HG03520 (cell line): ENCODE measurements at regions not wholly inside any gene's neighbourhood (a gene's known extent, or its start where the extent isn't known, plus 50 kb on each side); places are given as distances from the start of the nearest gene placed in this dataset.
"Not testable (repeated sequence)": the region's sequence is repeated elsewhere in the genome, so short reads cannot be mapped to it uniquely, and the experiment has no call there.

Experiments
- ATAC-seq: cut with Tn5 transposase; IDR thresholded peaks from one replicate; pipeline ENCODE4 v1.9.1; 2021; ENCODE audit warnings: mild to moderate bottlenecking, moderate library complexity; ENCODE audit not compliant: unreplicated experiment

DNA sequence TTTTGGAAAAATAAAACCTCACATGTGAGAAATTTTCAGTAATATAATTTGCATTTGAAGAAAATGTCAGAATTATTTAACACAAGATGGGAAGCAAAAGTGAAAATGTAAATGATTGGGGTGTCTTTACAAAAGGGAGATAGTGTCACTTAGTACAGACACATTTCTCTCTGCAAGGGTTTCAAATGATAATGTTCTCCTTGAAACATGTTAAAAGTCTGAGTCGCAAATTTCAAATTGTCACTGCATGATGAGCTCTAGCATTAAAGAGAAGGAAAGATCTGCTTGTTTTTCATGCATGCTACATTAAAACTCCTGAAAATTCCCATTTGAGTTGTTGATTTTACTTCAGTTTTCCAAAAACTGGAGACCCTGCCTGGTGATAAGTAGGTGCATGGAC, 122.0 kb upstream of the LDB2 start:
- ATAC-seq = no peak

- ATAC-seq = not testable (repeated sequence)
These were observed 120.2 kb upstream of the LDB2 start for GRCh38 chr4:17018621-17019020.

GRCh38 chr4:17018013-17018412, 119.6 kb upstream of the LDB2 start:
- ATAC-seq = no peak

DNA sequence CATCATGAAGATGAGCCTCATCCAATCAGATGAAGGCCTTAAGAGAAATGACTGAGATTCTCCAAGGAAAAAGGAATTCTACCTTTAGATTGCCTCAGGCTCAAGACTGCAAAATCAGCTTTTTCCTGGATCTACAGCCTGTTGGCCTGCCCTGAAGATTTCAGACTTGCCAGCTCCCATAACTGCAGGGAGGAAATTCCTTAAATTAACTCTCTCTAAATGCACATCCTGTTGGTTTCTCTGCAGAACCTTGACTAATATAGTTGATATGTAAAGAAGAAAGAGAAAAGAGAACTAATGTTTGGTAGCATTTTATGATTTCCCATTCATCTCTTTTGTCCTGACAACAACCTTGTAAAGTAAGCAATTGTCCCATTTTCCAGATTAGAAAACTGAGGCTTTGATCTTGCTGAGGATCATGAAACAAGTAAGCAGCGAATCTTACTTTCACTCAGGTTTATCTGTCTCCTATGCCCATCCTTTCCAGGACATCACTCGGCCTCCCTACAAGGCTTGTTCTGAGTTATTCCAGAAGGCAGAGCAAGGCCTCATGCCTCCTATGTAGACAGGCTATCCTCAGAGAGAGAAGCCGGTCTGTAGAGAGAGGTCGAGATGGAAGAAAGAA, 115.0 kb upstream of the LDB2 start:
- no peak for ATAC-seq

DNA sequence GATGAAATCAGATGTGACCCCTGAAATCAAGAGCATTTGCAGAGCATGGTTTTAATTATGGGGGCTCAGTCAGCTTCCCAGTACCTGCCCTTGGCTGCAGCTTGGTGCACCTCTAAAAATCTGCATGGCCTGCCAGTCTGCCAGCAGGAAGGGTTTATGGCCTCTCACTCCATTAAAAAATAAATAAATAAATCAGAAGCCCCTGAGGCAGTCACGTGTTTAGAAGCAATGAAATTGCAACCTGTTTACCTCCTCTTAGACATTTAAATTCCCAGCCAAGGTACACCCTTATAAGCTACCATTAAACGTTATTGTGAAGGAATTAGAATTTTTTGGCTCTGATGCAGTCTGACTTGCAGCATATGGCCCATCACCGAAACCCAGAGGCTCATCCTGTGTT, 114.0 kb upstream of the LDB2 start:
- no peak for ATAC-seq

DNA sequence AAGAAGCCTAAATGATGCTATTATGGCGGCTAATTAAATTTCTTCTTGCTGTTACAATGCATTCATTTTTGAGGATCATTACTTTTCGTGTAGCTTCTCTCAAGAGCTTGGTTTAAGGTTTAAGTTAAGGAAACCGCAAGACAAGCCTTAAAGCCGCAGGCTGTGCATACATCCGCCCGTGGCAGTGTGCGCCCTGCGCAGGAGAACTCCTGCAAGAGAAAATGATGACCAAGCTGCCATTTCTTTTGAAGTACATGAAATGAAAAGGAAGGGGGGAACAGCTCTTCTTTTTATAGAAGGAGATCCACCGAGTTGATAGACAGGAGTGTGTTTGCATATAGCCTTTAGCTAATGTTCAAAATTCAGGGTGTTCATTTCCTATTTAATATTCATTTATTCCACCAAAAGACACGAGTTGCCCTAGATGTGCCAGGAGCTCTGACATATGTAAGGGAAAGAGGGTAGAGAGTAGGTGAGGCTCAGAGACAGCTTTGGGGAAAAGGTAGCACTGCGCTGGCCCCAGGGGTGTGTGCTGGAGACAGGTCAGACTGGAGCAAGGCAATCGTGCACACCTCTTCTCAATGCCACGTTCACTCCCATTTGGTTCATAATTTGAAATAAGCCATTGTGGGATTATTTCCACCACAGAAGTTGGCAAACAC, 112.1 kb upstream of the LDB2 start:
- ATAC-seq = no peak

DNA sequence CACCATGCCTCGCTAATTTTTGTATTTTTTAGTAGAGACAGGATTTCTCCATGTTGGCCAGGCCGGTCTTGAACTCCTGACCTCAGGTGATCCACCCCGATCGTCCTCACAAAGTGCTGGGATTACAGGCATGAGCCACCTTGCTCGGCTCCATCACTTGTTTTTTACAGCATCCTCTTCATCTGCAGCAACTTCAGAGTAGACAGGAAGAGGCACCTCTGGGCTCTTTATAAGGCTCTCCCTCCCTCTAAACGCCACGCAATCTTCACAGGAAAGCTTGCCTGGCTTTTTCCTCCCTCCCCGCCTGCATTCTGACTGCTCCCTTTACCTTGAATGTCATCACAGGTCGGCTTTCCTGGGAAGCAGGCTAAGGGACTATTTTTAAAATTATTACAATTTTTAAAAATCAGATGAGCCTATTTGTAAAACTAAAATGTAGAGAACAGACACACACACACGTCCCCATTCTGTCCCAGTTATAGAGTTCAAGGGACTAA, 111.5 kb upstream of the LDB2 start:
- no peak for ATAC-seq

- no peak for ATAC-seq
These were observed 110.4 kb upstream of the LDB2 start for GRCh38 chr4:17008834-17009345.

- not testable (repeated sequence) for ATAC-seq
These were observed 105.4 kb upstream of the LDB2 start for GRCh38 chr4:17003606-17004392.

- ATAC-seq = no peak
These were observed 97.0 kb upstream of the LDB2 start for GRCh38 chr4:16995451-16995850.

DNA sequence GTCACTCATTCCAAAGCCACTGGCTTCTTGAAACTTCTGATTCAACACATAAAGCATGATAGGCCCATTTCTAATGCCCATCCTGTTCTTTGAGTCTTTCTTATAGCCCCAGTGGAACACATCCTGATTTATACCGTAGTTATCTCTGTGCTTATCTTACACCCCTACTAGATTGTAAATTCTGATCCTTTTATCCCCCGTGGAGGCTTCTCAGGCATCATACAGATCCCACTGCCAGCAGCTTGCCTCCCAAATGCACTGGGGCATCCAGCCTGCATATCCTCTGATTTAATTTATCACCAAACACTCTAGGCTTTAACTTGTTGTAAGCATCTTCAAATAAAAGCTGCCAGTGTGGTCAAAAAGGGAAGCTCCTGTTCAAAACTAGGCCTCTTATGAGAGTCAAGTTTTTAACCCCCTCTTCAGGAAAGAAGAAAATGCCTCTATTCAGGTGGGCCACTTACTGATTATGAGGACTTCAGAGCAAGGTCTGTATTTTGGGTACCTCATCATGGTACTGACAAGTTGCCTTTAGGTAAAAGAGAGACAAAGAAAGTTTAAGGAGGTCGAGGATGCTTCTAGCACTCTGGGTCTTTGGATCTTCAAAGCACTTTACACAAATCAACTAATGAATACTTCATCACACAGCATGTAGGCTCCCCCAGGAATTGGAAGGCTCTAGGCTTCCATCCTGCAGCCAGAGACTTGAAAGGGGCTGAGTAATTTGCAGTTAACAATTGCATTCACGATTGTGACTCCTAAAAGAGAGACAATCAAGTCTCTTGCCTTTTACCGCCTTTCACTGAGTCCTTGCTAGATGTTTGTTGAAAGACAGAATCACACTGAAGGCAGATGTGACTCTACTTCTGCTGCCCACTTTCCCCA, 95.8 kb upstream of the LDB2 start:
- ATAC-seq = no peak

GRCh38 chr4:16992566-16993225, 94.3 kb upstream of the LDB2 start:
- ATAC-seq = no peak

GRCh38 chr4:16991450-16991849, 93.0 kb upstream of the LDB2 start:
- no peak for ATAC-seq

DNA sequence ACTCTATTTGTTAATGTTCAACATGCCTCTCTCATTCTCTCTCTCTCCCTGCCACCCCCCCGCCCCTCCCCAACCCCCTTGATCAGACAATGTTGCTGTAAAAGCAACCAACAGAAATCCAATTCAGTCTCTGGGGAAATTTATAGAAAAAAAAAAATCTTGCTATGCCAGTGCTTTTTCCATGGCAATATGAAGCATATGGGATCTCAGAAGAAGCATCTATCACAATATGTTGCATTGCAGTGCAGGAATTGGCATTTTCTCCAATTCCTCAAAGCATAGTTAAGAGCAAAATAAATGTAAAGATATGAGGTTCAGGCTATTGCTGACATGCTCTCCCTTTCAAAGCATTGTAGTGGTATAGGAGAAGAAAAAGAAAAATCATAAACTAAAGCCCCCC, 90.9 kb upstream of the LDB2 start:
- ATAC-seq = no peak

DNA sequence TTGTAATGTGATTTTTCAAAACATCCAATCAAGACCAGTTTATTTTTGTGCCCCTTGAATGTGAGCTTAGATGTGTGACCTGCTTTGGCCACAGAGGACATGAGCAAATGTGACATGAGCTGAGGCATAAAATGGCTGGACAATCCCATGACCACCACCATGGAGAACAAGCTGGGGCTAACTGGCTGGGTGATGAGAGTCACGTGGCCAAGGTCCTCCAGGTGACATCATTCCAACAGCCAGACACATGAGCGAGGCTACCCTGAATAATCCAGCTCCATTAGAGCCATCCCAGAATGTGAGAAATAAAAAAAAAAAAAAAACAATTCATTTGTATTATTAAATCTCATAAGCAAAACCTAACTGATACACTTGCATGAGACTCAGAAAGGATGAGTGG, 90.4 kb upstream of the LDB2 start:
- ATAC-seq = no peak

DNA sequence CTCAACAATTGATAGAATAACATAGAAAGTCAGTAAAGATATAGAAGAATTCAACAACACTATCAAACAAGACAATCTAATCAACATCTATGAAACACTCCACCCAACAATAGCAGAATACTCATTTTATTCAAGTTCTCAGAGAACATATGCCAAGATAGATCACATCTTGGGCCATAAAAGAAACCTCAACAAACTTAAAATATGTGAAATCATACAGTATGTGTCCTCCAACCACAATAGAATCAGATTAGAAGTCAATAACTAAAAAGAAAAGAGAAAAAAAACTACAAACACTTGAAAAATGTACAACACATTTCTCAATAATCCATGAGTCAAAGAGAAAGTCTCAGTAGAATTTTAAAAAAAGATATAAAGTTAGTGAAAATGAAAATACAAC, 78.6 kb upstream of the LDB2 start:
- ATAC-seq = no peak

GRCh38 chr4:16969696-16970135, 71.3 kb upstream of the LDB2 start:
- ATAC-seq = no peak

DNA sequence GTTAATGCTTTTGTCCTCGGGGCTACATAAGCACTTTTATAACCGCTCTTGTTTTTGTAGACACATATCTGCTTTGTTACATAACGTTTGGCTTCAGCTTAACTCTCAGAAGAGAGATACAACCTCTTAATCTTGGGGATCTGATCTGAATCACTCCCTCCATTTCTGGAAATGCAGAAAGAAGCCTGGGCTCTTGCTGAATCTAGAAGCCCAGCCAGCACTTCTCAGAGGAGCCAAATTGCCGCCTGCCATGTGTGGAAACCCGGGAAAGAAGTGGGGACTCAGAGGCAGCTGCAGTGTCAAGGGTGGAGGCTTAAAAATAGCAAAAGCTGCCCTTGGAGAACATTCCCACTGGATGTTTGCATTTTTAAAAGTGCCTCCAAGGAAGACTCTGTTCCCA, 69.3 kb upstream of the LDB2 start:
- no peak for ATAC-seq

DNA sequence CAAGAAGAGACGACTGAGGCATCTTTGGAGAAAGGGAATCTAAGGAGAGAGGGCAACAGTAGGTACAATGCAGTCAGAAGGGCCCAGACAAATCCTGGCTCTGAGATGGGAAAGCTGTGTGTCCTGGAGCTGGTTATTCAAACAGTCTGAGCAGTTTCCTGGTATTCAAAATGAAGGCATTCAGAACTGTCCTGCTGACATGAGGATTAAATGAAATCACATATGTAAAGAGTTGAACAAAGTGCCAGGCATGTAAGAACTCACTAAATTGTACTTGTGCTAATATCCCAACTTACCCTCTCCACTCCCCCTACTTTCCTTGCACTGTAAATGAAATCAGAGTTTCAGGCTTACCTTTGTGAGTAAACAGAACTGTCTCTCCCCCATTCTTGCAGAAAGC, 60.9 kb upstream of the LDB2 start:
- no peak for ATAC-seq
